Psoas muscle (tissue), 7 donors: ENCODE measurements at regions not wholly inside any gene's neighbourhood (a gene's known extent, or its start where the extent isn't known, plus 50 kb on each side); places are given as distances from the start of the nearest gene placed in this dataset.

ENCODE experiments used
- ATAC-seq, 4 donors: fragments of 200-7000 bp; cut with Tn5 transposase; one replicate each; pipeline ENCODE4 v1.9.1; 2020; ENCODE audit warnings: moderate library complexity in 3 of 4, mild to moderate bottlenecking in 2 of 4
- DNase-seq, 2 donors: peaks; one replicate each; pipeline ENCODE4 v3.0.0-alpha.2; 2020
- H3K27ac ChIP-seq: fragments of 200-600 bp; one replicate; pipeline ENCODE4 v1.8.0; 2022
- H3K27me3 ChIP-seq, 3 donors: fragments of 200-600 bp in 1 of 3; one replicate each; pipeline versions ENCODE4 v1.6.1 to v1.8.0; 2013 to 2022; ENCODE audit warnings: low read length in 2 of 3, mild to moderate bottlenecking in 2 of 3, moderate library complexity in 1 of 3; ENCODE audit not compliant: insufficient read depth in 3 of 3
- H3K36me3 ChIP-seq, 2 donors: fragments of 200-600 bp in 1 of 2; one replicate each; pipeline versions ENCODE4 v1.6.1 to v1.8.0; 2013 to 2022; ENCODE audit warnings: low read depth in 1 of 2, mild to moderate bottlenecking in 1 of 2, moderate library complexity in 1 of 2; ENCODE audit not compliant: insufficient read depth in 1 of 2
- H3K4me1 ChIP-seq: fragments of 200-600 bp; one replicate; pipeline ENCODE4 v1.8.0; 2022
- H3K4me3 ChIP-seq: fragments of 200-600 bp; one replicate; pipeline ENCODE4 v1.8.0; 2022; ENCODE audit warnings: mild to moderate bottlenecking
- H3K9me3 ChIP-seq: fragments of 200-600 bp; one replicate; pipeline ENCODE4 v1.8.0; 2022
- CTCF ChIP-seq: fragments of 200-600 bp; IDR thresholded peaks from one replicate; pipeline ENCODE4 v1.8.0; 2022; ENCODE audit warnings: antibody characterized with exemption
- WGBS, 3 donors: extraction: QIAGEN DNeasy Blood & Tissue Kit; methylation state at CpG; one replicate each; pipeline versions ENCODE4 v1.1.6 to v1.1.7; 2013; 5-methylcytosine and 5-hydroxymethylcytosine counted together
- intact Hi-C, 2 donors: fragments of 100-400 bp; cut with DNase I; formaldehyde crosslinking; loops; one replicate each; pipeline versions ENCODE4 v1.11.0 to v1.14.2; 2022
- donor health status: healthy with polysubstance abuse.
- donor health status: DM: no; HTN: no; CAD: no; lungs with moderate emphysema.
- donor health status: Bipolar disorder and iron deficiency.
- donor health status: healthy.
- donor health status: DM: yes; HTN: yes; CAD: no.
- donor health status: DM: no; HTN: no; CAD: no.
- donor health status: DM: yes; HTN: yes; CAD: no.

- ATAC-seq = no peak
- 89 to 90% (median 90%) methylated on average over 15 of the region's 15 CpGs for WGBS, 3 donors
- intact Hi-C loops = no loop called here
- no peak for TF ChIP-seq CTCF
- DNase-seq = no peak
- Histone ChIP-seq H3K4me3 (no peak overlapping the region), H3K36me3 (no peaks in the 10 kb centered on the region), H3K4me1 (no peaks in the 10 kb centered on the region), H3K27me3 (no peaks in the 10 kb centered on the region), H3K9me3 (no peaks in the 10 kb centered on the region), H3K27ac (no peak overlapping the region)
Measured at GRCh38 chr2:136639651-136640050, 125.7 kb upstream of the THSD7B start.

DNA sequence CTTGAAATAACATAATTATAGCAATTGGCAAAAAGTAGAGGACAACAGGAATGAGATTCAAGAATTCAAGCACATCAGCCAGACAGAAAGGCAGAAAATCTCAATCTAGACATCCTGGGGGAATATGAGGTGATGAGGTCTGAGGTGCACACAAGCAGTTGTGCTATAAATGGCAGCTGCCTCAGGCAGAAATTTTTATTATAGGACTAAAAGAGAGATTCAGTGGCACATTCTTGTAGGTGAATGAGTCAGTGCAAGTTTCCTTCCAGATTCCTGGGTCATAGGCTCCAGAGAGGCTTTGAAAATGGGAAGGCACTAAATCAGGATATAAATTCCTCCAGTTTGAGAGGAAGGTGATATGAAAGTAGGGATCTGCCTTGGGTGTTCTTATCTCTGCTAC lies 127.2 kb upstream of the THSD7B start:
- intact Hi-C loops = no loop called here
- Histone ChIP-seq H3K27ac (no peak overlapping the region), H3K4me3 (no peak overlapping the region), H3K9me3 (no peaks in the 10 kb centered on the region), H3K27me3 (no peaks in the 10 kb centered on the region), H3K4me1 (no peaks in the 10 kb centered on the region), H3K36me3 (no peaks in the 10 kb centered on the region)
- no peak for DNase-seq
- no peak for ATAC-seq
- no peak for TF ChIP-seq CTCF

DNA sequence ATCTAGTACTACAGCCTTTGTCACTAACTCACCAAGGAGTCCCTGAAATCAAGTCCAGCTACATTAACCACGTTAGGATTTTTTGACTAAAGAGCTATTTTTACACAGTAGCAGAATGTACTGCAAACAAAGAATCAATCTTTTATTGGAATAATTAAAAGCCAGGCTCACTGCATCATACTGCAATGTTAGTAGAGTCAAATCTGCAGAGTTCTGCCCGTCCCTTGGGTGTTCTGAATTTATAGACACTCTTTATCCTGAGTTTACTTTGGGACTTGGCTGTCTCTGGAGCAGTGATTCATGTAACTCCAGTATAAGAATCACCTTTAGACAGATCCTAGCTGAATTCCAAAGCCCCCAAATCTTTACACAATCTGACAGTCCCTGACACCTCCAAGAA lies 127.9 kb upstream of the THSD7B start:
- ATAC-seq (no peak), DNase-seq (no peak)
- WGBS, 3 donors = 40 to 48% (median 46%) methylated on average over 2 of the region's 2 CpGs
- H3K27ac ChIP-seq = no peak overlapping the region
- intact Hi-C loops = no loop called here
- no peaks in the 10 kb centered on the region for H3K4me1 ChIP-seq
- H3K4me3 ChIP-seq = no peak overlapping the region
- H3K27me3 ChIP-seq = no peaks in the 10 kb centered on the region
- no peaks in the 10 kb centered on the region for H3K36me3 ChIP-seq
- TF ChIP-seq CTCF = no peak
- H3K9me3 ChIP-seq = no peaks in the 10 kb centered on the region

DNA sequence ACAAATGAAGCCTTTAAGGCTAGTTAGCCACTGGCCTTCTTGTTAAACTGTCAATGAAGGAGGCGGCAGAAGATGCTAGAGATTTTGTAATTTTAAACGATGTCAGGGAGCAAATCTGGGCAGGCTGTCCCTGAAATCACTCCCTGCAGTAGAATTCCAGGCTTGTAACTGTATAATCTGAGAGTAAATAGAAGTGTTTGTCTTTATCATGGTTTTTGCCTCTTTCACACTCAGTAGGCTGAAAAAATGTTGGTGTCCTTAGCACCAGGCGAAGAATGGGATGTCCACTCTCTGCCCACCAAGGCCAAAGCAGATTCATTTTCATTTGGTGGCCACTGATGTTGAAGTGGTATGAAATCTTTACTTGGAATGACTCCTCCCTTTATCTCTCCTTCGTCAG lies 136.9 kb upstream of the THSD7B start:
- WGBS, 3 donors = 73 to 80% (median 78%) methylated on average over 4 of the region's 4 CpGs
- Histone ChIP-seq H3K4me1 (no peaks in the 10 kb centered on the region), H3K9me3 (no peaks in the 10 kb centered on the region), H3K36me3 (no peaks in the 10 kb centered on the region), H3K27ac (no peak overlapping the region), H3K27me3 (no peaks in the 10 kb centered on the region), H3K4me3 (no peak overlapping the region)
- DNase-seq = no peak
- ATAC-seq = no peak
- no peak for TF ChIP-seq CTCF
- intact Hi-C loops = no loop called here

DNA sequence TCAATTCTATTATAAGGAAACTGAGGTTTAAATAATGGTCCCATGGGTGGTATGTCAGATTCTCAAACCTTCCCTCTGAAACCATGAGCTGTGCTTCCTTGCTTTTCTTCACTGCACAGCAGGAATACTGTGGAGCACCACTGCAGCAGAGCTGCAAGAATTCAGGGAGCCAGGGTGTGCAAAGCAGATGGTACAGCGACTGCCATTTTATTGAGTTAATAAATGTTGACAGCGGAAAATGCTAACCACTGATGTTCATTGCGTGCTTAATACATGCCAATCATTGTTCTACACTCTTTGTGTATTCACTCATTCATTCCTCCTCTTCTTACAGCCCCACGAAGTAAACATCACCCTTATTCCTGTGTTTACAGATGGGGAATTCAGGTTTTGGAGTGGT lies 152.2 kb upstream of the THSD7B start:
- H3K4me3 ChIP-seq = no peak overlapping the region
- no peaks in the 10 kb centered on the region for H3K4me1 ChIP-seq
- no peaks in the 10 kb centered on the region for H3K27me3 ChIP-seq
- intact Hi-C loops = no loop called here
- TF ChIP-seq CTCF = no peak
- no peak overlapping the region for H3K27ac ChIP-seq
- ATAC-seq (no peak), DNase-seq (no peak)
- 73 to 89% (median 77%) methylated on average over 4 of the region's 4 CpGs for WGBS, 3 donors
- no peaks in the 10 kb centered on the region for H3K36me3 ChIP-seq
- H3K9me3 ChIP-seq = no peaks in the 10 kb centered on the region
